GM13976 (cell line): ENCODE measurements at regions not wholly inside any gene's neighbourhood (a gene's known extent, or its start where the extent isn't known, plus 50 kb on each side); places are given as distances from the start of the nearest gene placed in this dataset.
"Not testable (repeated sequence)": the region's sequence is repeated elsewhere in the genome, so short reads cannot be mapped to it uniquely, and the experiment has no call there.

Experiments
- DNase-seq: peaks from one replicate; pipeline ENCODE4 v3.0.0; 2012; ENCODE audit warnings: low spot score
- in situ Hi-C: fragments of 300-500 bp; cut with MboI; formaldehyde crosslinking; loops from one replicate; pipeline ENCODE4 v1.12.0; 2022; ENCODE audit warnings: low sequenced_read_pairs, mixed read lengths, inconsistent platforms; ENCODE audit not compliant: unreplicated experiment
- TF ChIP-seq, protein P1 (sequence below): IDR thresholded peaks from 2 replicates; pipeline ENCODE4 v1.5.1; 2012; ENCODE audit warnings: borderline replicate concordance, mild to moderate bottlenecking; ENCODE audit not compliant: insufficient read depth; ENCODE audit errors: extremely low read depth, missing control alignments, control extremely low read depth

GRCh38 chr14:105646175-105646574 lies 119.8 kb downstream of the TMEM121 start:
- DNase-seq, result no peak
- in situ Hi-C loops, result no loop called here
- TF ChIP-seq, protein P1, sequence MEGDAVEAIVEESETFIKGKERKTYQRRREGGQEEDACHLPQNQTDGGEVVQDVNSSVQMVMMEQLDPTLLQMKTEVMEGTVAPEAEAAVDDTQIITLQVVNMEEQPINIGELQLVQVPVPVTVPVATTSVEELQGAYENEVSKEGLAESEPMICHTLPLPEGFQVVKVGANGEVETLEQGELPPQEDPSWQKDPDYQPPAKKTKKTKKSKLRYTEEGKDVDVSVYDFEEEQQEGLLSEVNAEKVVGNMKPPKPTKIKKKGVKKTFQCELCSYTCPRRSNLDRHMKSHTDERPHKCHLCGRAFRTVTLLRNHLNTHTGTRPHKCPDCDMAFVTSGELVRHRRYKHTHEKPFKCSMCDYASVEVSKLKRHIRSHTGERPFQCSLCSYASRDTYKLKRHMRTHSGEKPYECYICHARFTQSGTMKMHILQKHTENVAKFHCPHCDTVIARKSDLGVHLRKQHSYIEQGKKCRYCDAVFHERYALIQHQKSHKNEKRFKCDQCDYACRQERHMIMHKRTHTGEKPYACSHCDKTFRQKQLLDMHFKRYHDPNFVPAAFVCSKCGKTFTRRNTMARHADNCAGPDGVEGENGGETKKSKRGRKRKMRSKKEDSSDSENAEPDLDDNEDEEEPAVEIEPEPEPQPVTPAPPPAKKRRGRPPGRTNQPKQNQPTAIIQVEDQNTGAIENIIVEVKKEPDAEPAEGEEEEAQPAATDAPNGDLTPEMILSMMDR, result no peak

- in situ Hi-C loops, DNase-seq: not testable (repeated sequence)
Measured at GRCh38 chr14:105646711-105647281, 120.4 kb downstream of the TMEM121 start.

GRCh38 chr14:105647426-105647783 lies 121.0 kb downstream of the TMEM121 start:
- DNase-seq, in situ Hi-C loops: not testable (repeated sequence)

GRCh38 chr14:105647784-105648608 lies 121.6 kb downstream of the TMEM121 start:
- no peak for DNase-seq
- TF ChIP-seq, protein P1, result no peak
- in situ Hi-C loops, result no loop called here

DNA sequence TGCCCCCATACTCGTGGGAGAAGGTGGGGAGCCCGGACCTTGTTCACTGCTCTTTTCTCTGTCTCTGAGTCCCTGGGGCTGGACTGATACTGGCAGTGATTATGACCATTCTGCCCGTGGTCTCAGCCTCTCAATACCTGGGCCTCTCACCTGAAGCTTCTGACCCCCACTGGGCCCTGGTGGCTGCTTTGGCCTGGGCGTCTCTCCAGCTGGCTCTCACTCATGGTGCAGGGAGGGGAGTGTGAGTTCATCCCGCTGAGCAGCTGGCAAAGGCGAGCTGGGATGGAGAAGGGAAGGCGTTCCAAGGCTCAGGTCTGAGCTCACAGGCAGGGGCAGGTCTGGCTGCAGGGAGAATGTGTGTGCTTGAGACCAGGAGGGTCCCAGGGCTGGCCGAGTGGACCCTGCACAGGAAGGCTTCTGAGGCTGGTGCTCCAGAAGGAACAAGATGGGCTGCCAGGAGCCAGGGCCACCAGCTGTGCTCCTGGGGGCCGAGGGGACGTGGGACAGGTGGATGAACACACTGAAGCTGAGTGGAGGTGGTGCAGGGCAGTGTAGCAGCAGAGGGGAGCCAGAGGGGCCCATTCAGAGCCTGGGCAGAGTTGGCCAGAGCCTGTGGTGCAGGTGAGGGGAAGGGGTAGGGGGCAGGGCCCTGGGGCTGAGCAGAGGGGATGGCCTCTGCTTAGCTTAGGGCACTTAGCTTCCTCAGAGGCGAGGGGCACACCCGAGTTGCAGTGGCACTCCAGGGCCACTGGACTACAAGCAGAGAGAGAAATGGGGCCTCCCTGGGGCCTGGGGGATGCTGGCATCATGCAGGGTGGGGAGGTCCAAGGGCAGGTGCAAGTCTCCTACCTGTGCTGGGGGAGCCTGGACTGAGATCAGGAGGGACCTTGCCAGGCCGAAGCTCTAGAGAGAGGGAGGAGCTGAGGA lies 122.5 kb downstream of the TMEM121 start:
- DNase-seq, in situ Hi-C loops: not testable (repeated sequence)

DNA sequence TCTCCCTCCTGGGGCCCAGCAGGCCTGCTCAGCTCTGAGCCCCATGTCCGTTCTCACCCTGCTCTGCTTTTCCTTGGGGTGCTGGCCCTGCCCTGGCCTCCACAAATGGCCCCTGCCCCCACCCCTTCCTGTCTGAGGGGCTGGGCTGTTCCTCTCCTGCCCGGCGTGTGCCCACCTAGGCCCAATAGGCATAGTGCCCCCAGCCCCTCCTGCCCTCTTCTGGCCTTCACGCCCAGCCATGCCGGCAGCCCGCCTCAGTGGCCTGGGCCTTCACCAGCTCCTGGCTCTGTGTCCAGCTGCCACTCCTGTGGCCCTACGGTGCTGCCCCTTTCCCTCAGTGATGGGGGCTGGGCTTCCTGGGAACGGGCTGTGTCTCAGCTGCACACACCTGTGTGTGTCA lies 125.9 kb downstream of the TMEM121 start:
- DNase-seq, result not testable (repeated sequence)
- in situ Hi-C loops, result loop anchor here (10.0 kb wide), 1 partner anchor 48 kb away; no protein-coding TSS in a partner anchor

- not testable (repeated sequence) for DNase-seq
- in situ Hi-C loops, result loop anchor here (10.0 kb wide), 1 partner anchor 49 kb away; no protein-coding TSS in a partner anchor
Measured at GRCh38 chr14:105653921-105654320, 127.5 kb downstream of the TMEM121 start.

- DNase-seq, result not testable (repeated sequence)
- in situ Hi-C loops, result loop anchor here (10.0 kb wide), 1 partner anchor 54 kb away; no protein-coding TSS in a partner anchor
Measured at GRCh38 chr14:105659255-105659654, 132.9 kb downstream of the TMEM121 start.

DNA sequence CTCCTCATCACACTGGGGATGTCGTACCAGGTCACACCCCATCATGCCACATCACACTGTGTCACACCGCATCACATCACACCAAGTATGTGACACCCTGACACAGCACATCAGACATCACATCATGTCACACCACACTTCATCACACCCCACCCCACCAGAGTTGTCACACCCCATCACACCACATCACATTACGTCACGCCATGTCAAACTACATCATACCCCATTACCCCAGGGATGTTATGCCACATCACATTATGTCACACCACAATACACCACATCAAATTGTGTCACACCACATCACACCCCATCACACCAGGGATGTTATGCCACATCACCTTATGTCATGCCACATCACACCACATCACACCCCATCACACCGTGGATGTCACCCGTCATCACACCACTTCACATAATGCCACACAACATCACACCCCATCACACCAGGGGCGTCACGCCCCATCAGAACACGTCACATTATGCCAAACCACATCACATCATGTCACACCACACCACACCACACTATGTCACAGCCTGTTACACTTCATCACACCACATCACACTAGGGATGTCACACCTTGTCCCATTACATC lies 133.6 kb downstream of the TMEM121 start:
- TF ChIP-seq, protein P1, result no peak
- DNase-seq, result no peak
- in situ Hi-C loops, result loop anchor here (10.0 kb wide), 1 partner anchor 55 kb away; no protein-coding TSS in a partner anchor
